Suprapubic skin (tissue), 4 donors: ENCODE measurements at regions not wholly inside any gene's neighbourhood (a gene's known extent, or its start where the extent isn't known, plus 50 kb on each side); places are given as distances from the start of the nearest gene placed in this dataset.

Experiments used
- CTCF ChIP-seq, 2 donors: fragments of 200-600 bp in 1 of 2; fragments of 450-650 bp in 1 of 2; sonication (generic) in 1 of 2; IDR thresholded peaks; one replicate each; pipeline ENCODE4 v1.5.1; 2016 to 2019; ENCODE audit warnings: antibody characterized with exemption in 2 of 2, mild to moderate bottlenecking in 1 of 2, moderate library complexity in 1 of 2
- EP300 ChIP-seq: sonication (generic); formaldehyde crosslinking; IDR thresholded peaks from one replicate; pipeline ENCODE4 v1.6.1; 2017; ENCODE audit warnings: antibody characterized with exemption
- POLR2A ChIP-seq, 2 donors: fragments of 450-650 bp; IDR thresholded peaks; one replicate each; pipeline ENCODE4 v1.6.1; 2017; ENCODE audit warnings: antibody characterized with exemption in 2 of 2, mild to moderate bottlenecking in 2 of 2, moderate library complexity in 2 of 2
- POLR2AphosphoS5 ChIP-seq, 3 donors: sonication (generic); formaldehyde crosslinking; IDR thresholded peaks; one replicate each; pipeline ENCODE4 v1.6.1; 2017; ENCODE audit warnings: antibody characterized with exemption in 3 of 3

GRCh38 chr6:67535946-67536345 lies 1099.1 kb upstream of the ADGRB3 start:
- TF ChIP-seq POLR2AphosphoS5 (IDR thresholded peaks at IDR 0.05): no peak
- no peak for TF ChIP-seq POLR2A (IDR thresholded peaks at IDR 0.05)
- TF ChIP-seq CTCF (IDR thresholded peaks at IDR 0.05): no peak
- TF ChIP-seq EP300: no peak
